Fibroblast of lung (primary cell): ENCODE measurements at regions not wholly inside any gene's neighbourhood (a gene's known extent, or its start where the extent isn't known, plus 50 kb on each side); places are given as distances from the start of the nearest gene placed in this dataset.

ENCODE experiments used
- DNase-seq, 2 donors: peaks; one replicate each; pipeline versions ENCODE4 v3.0.0 to v3.0.0-alpha.2; 2010; ENCODE audit warnings: low read depth in 2 of 2
- H2AFZ ChIP-seq: 2 replicates; pipeline ENCODE4 v1.5.1; 2012; ENCODE audit warnings: low read length, control low read depth, inconsistent platforms
- H3K27ac ChIP-seq: 2 replicates; pipeline ENCODE4 v1.5.1; 2011; ENCODE audit warnings: low read length, control low read depth; ENCODE audit not compliant: insufficient read depth
- H3K27me3 ChIP-seq: 2 replicates; pipeline ENCODE4 v1.5.1; 2011; ENCODE audit warnings: mild to moderate bottlenecking, low read length; ENCODE audit not compliant: control insufficient read depth, insufficient read depth
- H3K36me3 ChIP-seq: 2 replicates; pipeline ENCODE4 v1.5.1; 2011; ENCODE audit warnings: low read length; ENCODE audit not compliant: control insufficient read depth, insufficient read depth
- H3K4me1 ChIP-seq: 2 replicates; pipeline ENCODE4 v1.5.1; 2011; ENCODE audit warnings: low read length; ENCODE audit not compliant: control insufficient read depth, insufficient read depth; ENCODE audit errors: extremely low read depth
- H3K4me2 ChIP-seq: 2 replicates; pipeline ENCODE4 v1.5.1; 2011; ENCODE audit warnings: low read length, control low read depth; ENCODE audit not compliant: insufficient read depth; ENCODE audit errors: extremely low read depth
- H3K4me3 ChIP-seq, 4 experiments: fragments of 200-600 bp in 1 of 4; sonication (generic) in 1 of 4; replicated peaks in 1 of 4; 2 replicates each; pipeline ENCODE4 v1.5.1; 2011 to 2016; ENCODE audit warnings: low read length in 4 of 4, low read depth in 3 of 4, mild to moderate bottlenecking in 3 of 4, control low read depth in 2 of 4, inconsistent platforms in 1 of 4, mixed read lengths in 1 of 4; ENCODE audit not compliant: insufficient read depth in 1 of 4; ENCODE audit errors: control extremely low read depth in 1 of 4
- H3K79me2 ChIP-seq: 2 replicates; pipeline ENCODE4 v1.5.1; 2012; ENCODE audit warnings: mild to moderate bottlenecking, low read length, inconsistent platforms; ENCODE audit not compliant: control insufficient read depth, insufficient read depth
- H3K9ac ChIP-seq: 2 replicates; pipeline ENCODE4 v1.5.1; 2011; ENCODE audit warnings: mild to moderate bottlenecking, low read length, control low read depth; ENCODE audit not compliant: insufficient read depth
- H3K9me3 ChIP-seq: 2 replicates; pipeline ENCODE4 v1.5.1; 2012; ENCODE audit warnings: low read depth, low read length; ENCODE audit not compliant: control insufficient read depth, insufficient read depth
- H4K20me1 ChIP-seq: 2 replicates; pipeline ENCODE4 v1.5.1; 2011; ENCODE audit warnings: low read length; ENCODE audit not compliant: control insufficient read depth, insufficient read depth; ENCODE audit errors: extremely low read depth
- CTCF ChIP-seq, 2 donors: IDR thresholded peaks in 1 of 2; conservative IDR thresholded peaks in 1 of 2; 1 replicate in 1 of 2; 2 replicates in 1 of 2; pipeline ENCODE4 v1.5.1; 2011 to 2012; ENCODE audit warnings: low read length in 2 of 2, control low read depth in 1 of 2, inconsistent platforms in 1 of 2, low read depth in 1 of 2, mild to moderate bottlenecking in 1 of 2
- EZH2 ChIP-seq: IDR thresholded peaks from 2 replicates; pipeline ENCODE4 v1.5.1; 2012; ENCODE audit warnings: low read length, control low read depth, mild to moderate bottlenecking; ENCODE audit errors: missing control alignments

- no peak overlapping the region for H3K27ac ChIP-seq
Observed at GRCh38 chr5:104267320-104268015, 704.9 kb upstream of the NUDT12 start.

GRCh38 chr5:104266161-104266560 lies 703.6 kb upstream of the NUDT12 start:
- Histone ChIP-seq H3K79me2 (no peaks in the 10 kb centered on the region), H3K36me3 (no peaks in the 10 kb centered on the region), H3K4me2 (no peak overlapping the region), H3K27me3 (no peaks in the 10 kb centered on the region), H3K4me3 (no peak overlapping the region), H3K4me1 (no peaks in the 10 kb centered on the region), H3K9me3 (no peaks in the 10 kb centered on the region), H2AFZ (no peak overlapping the region), H4K20me1 (no peaks in the 10 kb centered on the region), H3K27ac (no peak overlapping the region), H3K9ac (no peak overlapping the region)
- no peak for TF ChIP-seq EZH2
- TF ChIP-seq CTCF (conservative IDR thresholded peaks at IDR 0.05 in 1 of 2, IDR thresholded peaks at IDR 0.05 in 1 of 2; ENCODE audit: low read depth in 1 of 2, low read length in 2 of 2), result no peak
- peak; percentile 2 to 27 for DNase-seq

More at GRCh38 chr5:104267320-104268015, 704.9 kb upstream of the NUDT12 start:
- no peak for TF ChIP-seq CTCF (conservative IDR thresholded peaks at IDR 0.05 in 1 of 2, IDR thresholded peaks at IDR 0.05 in 1 of 2; ENCODE audit: low read depth in 1 of 2, low read length in 2 of 2)
- no peak for TF ChIP-seq EZH2
- Histone ChIP-seq H3K36me3 (no peaks in the 10 kb centered on the region), H3K79me2 (no peaks in the 10 kb centered on the region), H3K9ac (no peak overlapping the region), H3K9me3 (no peaks in the 10 kb centered on the region), H2AFZ (no peak overlapping the region), H4K20me1 (no peaks in the 10 kb centered on the region), H3K4me1 (no peaks in the 10 kb centered on the region), H3K4me2 (no peak overlapping the region), H3K4me3 (no peak overlapping the region), H3K27me3 (no peaks in the 10 kb centered on the region)
- DNase-seq, result no peak

- Histone ChIP-seq H4K20me1 (no peaks in the 10 kb centered on the region), H3K4me1 (no peaks in the 10 kb centered on the region), H3K4me2 (no peak overlapping the region), H2AFZ (no peak overlapping the region), H3K9ac (no peak overlapping the region), H3K27ac (no peak overlapping the region), H3K9me3 (no peaks in the 10 kb centered on the region), H3K4me3 (no peak overlapping the region), H3K79me2 (no peaks in the 10 kb centered on the region), H3K36me3 (no peaks in the 10 kb centered on the region), H3K27me3 (no peaks in the 10 kb centered on the region)
- TF ChIP-seq EZH2 (no peak), CTCF (conservative IDR thresholded peaks at IDR 0.05 in 1 of 2, IDR thresholded peaks at IDR 0.05 in 1 of 2; ENCODE audit: low read depth in 1 of 2, low read length in 2 of 2) (no peak)
- peak in 1 of 2 donors; percentile 28 for DNase-seq
Observed at GRCh38 chr5:104265531-104266140, 703.0 kb upstream of the NUDT12 start.
